GM10266 (cell line): ENCODE measurements at regions not wholly inside any gene's neighbourhood (a gene's known extent, or its start where the extent isn't known, plus 50 kb on each side); places are given as distances from the start of the nearest gene placed in this dataset.

Source experiments
- DNase-seq: peaks from one replicate; pipeline ENCODE4 v3.0.0; 2012; ENCODE audit errors: extremely low spot score
- TF ChIP-seq, protein P1 (sequence below): IDR thresholded peaks from 2 replicates; pipeline ENCODE4 v1.5.1; 2012; ENCODE audit warnings: mild to moderate bottlenecking, low read depth; ENCODE audit not compliant: control insufficient read depth, insufficient read depth; ENCODE audit errors: missing control alignments

DNA sequence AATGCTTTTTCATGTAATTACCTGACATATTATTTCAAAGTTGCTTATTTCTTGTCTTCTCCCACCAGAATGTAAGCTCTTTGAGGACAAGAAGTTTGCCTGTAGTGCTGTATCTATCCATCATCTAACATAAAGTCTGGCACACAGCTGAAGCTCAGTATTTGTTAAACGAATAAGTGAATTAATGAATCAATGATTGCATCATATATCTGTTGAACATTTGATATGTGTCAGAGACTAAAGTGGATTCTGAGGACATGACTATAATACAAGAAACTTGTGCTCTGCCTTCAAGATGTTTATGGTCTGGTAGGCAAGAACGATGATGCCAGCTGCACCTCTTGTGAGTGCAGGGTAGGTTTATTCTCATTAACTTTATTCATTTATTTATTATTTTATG, 115.4 kb upstream of the SCAF11 start:
- DNase-seq, result no peak
- TF ChIP-seq, protein P1, sequence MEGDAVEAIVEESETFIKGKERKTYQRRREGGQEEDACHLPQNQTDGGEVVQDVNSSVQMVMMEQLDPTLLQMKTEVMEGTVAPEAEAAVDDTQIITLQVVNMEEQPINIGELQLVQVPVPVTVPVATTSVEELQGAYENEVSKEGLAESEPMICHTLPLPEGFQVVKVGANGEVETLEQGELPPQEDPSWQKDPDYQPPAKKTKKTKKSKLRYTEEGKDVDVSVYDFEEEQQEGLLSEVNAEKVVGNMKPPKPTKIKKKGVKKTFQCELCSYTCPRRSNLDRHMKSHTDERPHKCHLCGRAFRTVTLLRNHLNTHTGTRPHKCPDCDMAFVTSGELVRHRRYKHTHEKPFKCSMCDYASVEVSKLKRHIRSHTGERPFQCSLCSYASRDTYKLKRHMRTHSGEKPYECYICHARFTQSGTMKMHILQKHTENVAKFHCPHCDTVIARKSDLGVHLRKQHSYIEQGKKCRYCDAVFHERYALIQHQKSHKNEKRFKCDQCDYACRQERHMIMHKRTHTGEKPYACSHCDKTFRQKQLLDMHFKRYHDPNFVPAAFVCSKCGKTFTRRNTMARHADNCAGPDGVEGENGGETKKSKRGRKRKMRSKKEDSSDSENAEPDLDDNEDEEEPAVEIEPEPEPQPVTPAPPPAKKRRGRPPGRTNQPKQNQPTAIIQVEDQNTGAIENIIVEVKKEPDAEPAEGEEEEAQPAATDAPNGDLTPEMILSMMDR, result no peak

DNA sequence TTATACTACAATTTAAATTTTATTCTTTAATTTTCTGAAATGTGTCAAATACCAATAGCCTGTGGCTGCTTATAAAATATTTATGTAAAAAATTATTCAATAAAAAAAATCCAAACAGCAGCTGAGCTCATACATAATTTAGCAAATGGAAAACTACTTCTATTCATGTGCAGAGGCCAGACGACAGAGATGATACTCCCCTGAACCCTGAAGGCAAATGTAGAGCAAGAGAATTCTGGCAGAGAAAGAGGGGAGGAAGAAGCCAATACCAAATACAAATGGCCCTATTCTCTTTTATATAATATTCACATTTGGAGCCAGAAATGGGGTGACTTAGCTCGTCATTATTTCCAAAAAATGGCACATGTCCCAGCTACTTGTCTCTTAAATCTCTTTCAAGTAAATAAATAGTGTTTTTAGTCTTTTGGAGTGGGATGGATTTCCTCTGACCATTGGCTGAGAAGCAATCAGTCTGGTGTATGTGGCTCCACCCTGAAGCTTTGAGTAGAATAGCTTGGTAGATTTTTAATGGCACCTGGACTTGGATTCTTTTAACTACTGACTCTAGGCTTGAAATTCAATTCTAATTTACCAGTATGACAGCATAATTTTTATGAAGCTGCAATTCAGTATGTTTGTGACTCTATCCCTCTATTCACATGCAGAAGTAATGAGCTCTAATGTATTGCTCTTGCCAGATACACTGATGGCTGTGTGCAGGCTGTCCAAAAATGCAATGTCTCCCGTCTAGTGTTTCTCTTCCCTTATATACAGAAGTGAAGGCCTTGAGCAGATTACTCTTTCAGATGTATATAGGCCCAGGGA, 113.4 kb upstream of the SCAF11 start:
- TF ChIP-seq, protein P1, result no peak
- no peak for DNase-seq

DNA sequence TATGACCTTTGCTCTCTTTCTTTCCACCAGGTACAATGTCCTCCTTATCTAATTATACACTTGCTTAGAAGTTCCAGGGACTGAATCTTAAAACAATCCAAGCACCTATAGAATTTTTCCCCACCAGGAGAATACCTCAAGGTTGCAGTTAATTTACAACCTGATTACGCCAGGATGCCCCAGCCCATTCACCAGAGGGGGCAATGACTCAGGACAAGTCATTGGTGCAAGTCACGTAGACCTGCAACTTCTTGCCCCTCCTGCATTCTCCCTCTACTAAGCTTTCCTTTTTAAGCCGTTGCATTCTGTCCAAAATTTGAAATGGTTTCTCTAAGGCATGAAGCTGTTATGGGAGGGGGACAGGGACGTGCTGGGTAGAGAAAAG, 111.1 kb upstream of the SCAF11 start:
- no peak for DNase-seq

DNA sequence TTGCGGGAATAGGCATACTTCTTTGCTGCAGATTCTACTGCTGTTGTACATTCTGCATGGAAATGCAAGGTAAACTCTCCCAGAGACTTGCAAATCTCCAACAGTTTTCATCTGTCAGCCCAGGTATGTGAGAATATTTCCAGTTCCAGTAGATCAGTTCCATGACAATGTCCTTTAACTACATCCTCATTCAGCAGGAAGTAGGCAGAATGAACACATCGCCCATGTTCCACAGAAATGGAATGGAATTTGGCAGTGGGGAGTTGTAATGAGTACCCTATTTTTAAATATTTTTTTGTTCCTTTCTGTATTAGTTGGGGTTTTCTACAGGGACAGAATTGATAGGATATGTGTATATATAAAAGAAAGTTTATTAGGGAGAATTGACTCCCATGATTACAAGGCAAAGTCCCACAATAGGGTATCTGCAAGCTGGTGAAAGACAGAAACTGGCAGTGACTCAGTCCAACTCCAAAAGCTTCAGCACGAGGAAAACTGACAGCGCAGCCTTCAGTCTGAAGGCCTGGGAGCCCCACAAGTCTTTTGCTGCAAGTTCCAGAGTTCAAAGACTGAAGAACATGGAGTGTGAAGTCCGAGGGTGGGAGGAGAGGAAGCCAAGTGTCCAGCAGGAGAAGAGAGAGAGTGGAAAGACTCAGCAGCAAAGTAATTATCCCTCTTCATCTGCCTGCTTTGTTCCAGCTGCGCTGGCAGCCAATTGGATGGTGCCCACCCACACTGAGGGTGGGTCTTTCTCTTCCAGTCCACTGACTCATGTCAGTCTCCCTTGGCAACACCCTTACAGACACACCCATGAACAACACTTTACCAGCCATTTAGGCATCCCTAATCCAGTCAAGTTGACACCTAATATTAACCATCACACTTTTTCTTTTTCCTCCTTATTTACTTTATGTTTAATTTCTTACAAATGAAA, 110.4 kb upstream of the SCAF11 start:
- no peak for DNase-seq
- TF ChIP-seq, protein P1, result no peak

More for the DNA sequence above, 111.1 kb upstream of the SCAF11 start:
- TF ChIP-seq, protein P1, result no peak

DNA sequence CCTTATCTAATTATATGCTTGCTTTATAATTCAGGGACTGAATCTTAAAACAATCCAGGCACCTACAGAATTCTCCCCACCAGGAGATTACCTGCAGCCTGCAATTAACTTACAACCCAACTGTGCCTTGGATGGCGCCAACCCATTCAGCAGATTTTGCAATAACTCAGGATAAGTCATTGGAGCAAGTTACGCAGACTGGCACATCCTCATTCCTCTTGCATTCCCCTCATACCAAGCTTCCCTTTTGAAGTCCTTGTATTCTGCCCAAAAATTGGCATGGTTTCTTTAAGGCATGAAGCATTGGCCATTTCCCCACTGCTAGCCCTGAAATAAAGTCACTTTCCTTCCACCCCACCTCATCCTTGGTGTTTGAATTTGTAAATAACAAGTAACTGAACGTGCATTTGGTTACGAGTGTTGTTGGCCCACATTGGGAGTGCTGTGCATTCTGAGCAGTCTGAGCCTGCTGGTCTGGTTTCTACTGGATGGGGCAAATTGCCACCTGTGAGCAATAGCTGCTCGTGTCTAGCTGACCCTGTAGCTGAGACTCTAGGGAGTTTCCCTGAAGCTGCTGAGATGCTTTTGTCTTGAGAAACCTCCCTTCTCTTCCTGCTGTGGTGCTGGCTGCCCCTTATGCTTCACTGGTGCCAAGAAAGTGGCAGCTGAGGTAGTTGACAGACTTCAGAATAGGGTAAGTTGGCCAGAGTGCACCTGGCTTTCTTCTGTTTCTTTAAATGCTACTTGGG, 99.2 kb upstream of the SCAF11 start:
- DNase-seq, result no peak
- TF ChIP-seq, protein P1, result no peak

DNA sequence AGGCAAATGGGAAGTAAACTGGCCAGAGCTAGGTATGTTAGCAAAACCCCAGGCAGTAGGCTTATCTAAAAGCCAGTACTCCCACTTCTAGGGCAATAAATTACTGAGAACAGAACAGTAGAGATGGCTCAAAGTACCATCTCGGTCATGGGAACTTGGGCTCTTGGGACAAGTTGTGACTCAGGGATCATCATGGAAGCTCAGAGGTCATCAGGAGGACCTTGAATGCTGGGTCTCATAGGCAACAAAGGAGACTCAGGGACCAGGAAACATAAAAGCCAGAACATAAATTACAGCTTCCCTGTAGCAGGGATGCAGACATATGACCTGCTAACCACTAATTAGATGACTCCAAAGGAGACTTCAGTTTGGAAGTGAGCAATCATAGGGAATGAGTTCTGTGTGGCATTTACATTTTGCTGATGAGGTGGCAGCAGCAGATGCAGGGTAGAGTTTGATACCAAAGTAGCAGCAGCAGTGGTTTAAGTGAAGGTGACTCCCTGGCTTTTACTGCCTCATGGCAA, 97.6 kb upstream of the SCAF11 start:
- TF ChIP-seq, protein P1, result no peak
- DNase-seq, result no peak
